Tibial nerve (tissue), 3 donors: ENCODE measurements at regions not wholly inside any gene's neighbourhood (a gene's known extent, or its start where the extent isn't known, plus 50 kb on each side); places are given as distances from the start of the nearest gene placed in this dataset.

Source experiments
- CTCF ChIP-seq, 5 experiments: fragments of 200-600 bp in 3 of 5; fragments of 450-650 bp in 2 of 5; sonication (generic) in 3 of 5; IDR thresholded peaks; one replicate each; pipeline ENCODE4 v1.5.1; 2016 to 2019; ENCODE audit warnings: antibody characterized with exemption in 5 of 5, mild to moderate bottlenecking in 3 of 5, moderate library complexity in 2 of 5
- POLR2A ChIP-seq, 2 donors: fragments of 450-650 bp; IDR thresholded peaks; one replicate each; pipeline ENCODE4 v1.6.1; 2017; ENCODE audit warnings: antibody characterized with exemption in 2 of 2, mild to moderate bottlenecking in 2 of 2, moderate library complexity in 2 of 2

GRCh38 chr5:147050172-147050571, 171.6 kb upstream of the PPP2R2B start:
- TF ChIP-seq CTCF (IDR thresholded peaks at IDR 0.05): no peak
- no peak for TF ChIP-seq POLR2A (IDR thresholded peaks at IDR 0.05)
